K562 (cell line): ENCODE measurements at regions not wholly inside any gene's neighbourhood (a gene's known extent, or its start where the extent isn't known, plus 50 kb on each side); places are given as distances from the start of the nearest gene placed in this dataset.

Source experiments
- HEY1 ChIP-seq: fragments of 250-450 bp; sonication (Bioruptor Pico); IDR thresholded peaks from 2 replicates; pipeline ENCODE4 v1.5.0; 2020; ENCODE audit warnings: mild to moderate bottlenecking, moderate library complexity, borderline replicate concordance
- MGA ChIP-seq: fragments of 450-650 bp; IDR thresholded peaks from 2 replicates; pipeline ENCODE4 v1.6.1; 2016; ENCODE audit warnings: mild to moderate bottlenecking, moderate library complexity

DNA sequence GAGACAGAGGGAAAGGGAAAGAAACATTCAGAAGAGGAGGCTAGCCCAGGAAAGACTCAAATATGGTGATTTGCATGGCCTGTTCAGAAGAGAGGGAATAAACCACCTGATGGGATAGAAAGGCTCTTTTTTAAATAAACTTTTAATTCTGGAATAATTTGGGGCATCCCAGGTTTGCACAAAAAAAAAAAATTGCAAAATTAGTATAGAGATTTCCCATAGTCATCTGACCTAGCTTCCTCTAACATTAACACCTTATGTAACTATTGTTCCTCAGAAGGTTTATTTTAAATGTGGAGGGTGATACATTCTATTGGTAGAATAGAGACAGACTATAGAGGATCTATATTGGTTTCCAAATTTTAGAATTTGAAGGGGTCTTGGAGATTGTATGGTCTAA is 330.4 kb upstream of the SLC14A2 start (continued):
- TF ChIP-seq HEY1 (CRISPR knock-in tag) (no peak), MGA (no peak)
